Muscle layer of colon (tissue), 2 donors: ENCODE measurements at regions not wholly inside any gene's neighbourhood (a gene's known extent, or its start where the extent isn't known, plus 50 kb on each side); places are given as distances from the start of the nearest gene placed in this dataset.
"Not testable (repeated sequence)": the region's sequence is repeated elsewhere in the genome, so short reads cannot be mapped to it uniquely, and the experiment has no call there.

ENCODE experiments used
- H3K27ac ChIP-seq: one replicate; pipeline ENCODE4 v1.7.0; 2013; ENCODE audit warnings: low read depth, mild to moderate bottlenecking, low read length, moderate library complexity
- H3K27me3 ChIP-seq, 2 donors: one replicate each; pipeline ENCODE4 v1.7.0; 2013; ENCODE audit warnings: low read length in 2 of 2, mild to moderate bottlenecking in 2 of 2; ENCODE audit not compliant: insufficient read depth in 2 of 2, control insufficient read depth in 1 of 2
- H3K36me3 ChIP-seq: one replicate; pipeline ENCODE4 v1.7.0; 2013; ENCODE audit warnings: mild to moderate bottlenecking, low read length; ENCODE audit not compliant: insufficient read depth
- H3K4me1 ChIP-seq: one replicate; pipeline ENCODE4 v1.7.0; 2013; ENCODE audit warnings: mild to moderate bottlenecking, low read length; ENCODE audit not compliant: insufficient read depth
- H3K4me3 ChIP-seq, 2 donors: one replicate each; pipeline ENCODE4 v1.7.0; 2013; ENCODE audit warnings: low read length in 2 of 2, low read depth in 1 of 2, mild to moderate bottlenecking in 1 of 2, moderate library complexity in 1 of 2
- H3K9ac ChIP-seq: one replicate; pipeline ENCODE4 v1.7.0; 2013; ENCODE audit warnings: low read length
- H3K9me3 ChIP-seq: one replicate; pipeline ENCODE4 v1.7.0; 2013; ENCODE audit warnings: mild to moderate bottlenecking, low read length
- donor health status: abdominal sarcoma.
- donor health status: Adenocarcinoma of cecum.

- Histone ChIP-seq H3K9me3 (no peaks in the 10 kb centered on the region), H3K4me1 (no peaks in the 10 kb centered on the region), H3K36me3 (no peaks in the 10 kb centered on the region), H3K9ac (no peak overlapping the region), H3K27ac (no peak overlapping the region), H3K4me3 (no peak overlapping the region), H3K27me3 (no peaks in the 10 kb centered on the region)
Measured at GRCh38 chr6:113686049-113686448, 171.1 kb upstream of the MARCKS start.

GRCh38 chr6:113689620-113690019 is 167.5 kb upstream of the MARCKS start:
- H3K27me3 ChIP-seq, H3K4me1 ChIP-seq, H3K9me3 ChIP-seq, H3K36me3 ChIP-seq, H3K27ac ChIP-seq, H3K4me3 ChIP-seq, H3K9ac ChIP-seq: not testable (repeated sequence)

- Histone ChIP-seq H3K27me3 (no peaks in the 10 kb centered on the region), H3K27ac (no peak overlapping the region), H3K9ac (no peak overlapping the region), H3K4me3 (no peak overlapping the region), H3K4me1 (no peaks in the 10 kb centered on the region), H3K36me3 (no peaks in the 10 kb centered on the region), H3K9me3 (no peaks in the 10 kb centered on the region)
Measured at GRCh38 chr6:113690281-113691259, 166.6 kb upstream of the MARCKS start.

GRCh38 chr6:113691260-113691656 is 165.9 kb upstream of the MARCKS start:
- Histone ChIP-seq H3K36me3 (no peaks in the 10 kb centered on the region), H3K9ac (no peak overlapping the region), H3K9me3 (no peaks in the 10 kb centered on the region), H3K27me3 (no peaks in the 10 kb centered on the region), H3K4me1 (no peaks in the 10 kb centered on the region), H3K4me3 (no peak overlapping the region), H3K27ac (no peak overlapping the region)

GRCh38 chr6:113693851-113694250 is 163.3 kb upstream of the MARCKS start:
- Histone ChIP-seq H3K9ac (no peak overlapping the region), H3K4me1 (no peaks in the 10 kb centered on the region), H3K27ac (no peak overlapping the region), H3K4me3 (no peak overlapping the region), H3K9me3 (no peaks in the 10 kb centered on the region), H3K27me3 (no peaks in the 10 kb centered on the region), H3K36me3 (no peaks in the 10 kb centered on the region)

GRCh38 chr6:113694278-113695077 is 162.7 kb upstream of the MARCKS start:
- Histone ChIP-seq H3K4me3 (no peak overlapping the region), H3K27ac (no peak overlapping the region), H3K4me1 (no peaks in the 10 kb centered on the region), H3K9me3 (no peaks in the 10 kb centered on the region), H3K9ac (no peak overlapping the region), H3K36me3 (no peaks in the 10 kb centered on the region), H3K27me3 (no peaks in the 10 kb centered on the region)

GRCh38 chr6:113695516-113695915 is 161.6 kb upstream of the MARCKS start:
- Histone ChIP-seq H3K9ac (no peak overlapping the region), H3K4me1 (no peaks in the 10 kb centered on the region), H3K27me3 (no peaks in the 10 kb centered on the region), H3K4me3 (no peak overlapping the region), H3K27ac (no peak overlapping the region), H3K36me3 (no peaks in the 10 kb centered on the region), H3K9me3 (no peaks in the 10 kb centered on the region)

GRCh38 chr6:113696960-113697359 is 160.2 kb upstream of the MARCKS start:
- no peak overlapping the region for H3K4me3 ChIP-seq
- H3K9me3 ChIP-seq: no peaks in the 10 kb centered on the region
- no peak overlapping the region for H3K27ac ChIP-seq
- no peaks in the 10 kb centered on the region for H3K27me3 ChIP-seq
- no peak overlapping the region for H3K9ac ChIP-seq
- no peaks in the 10 kb centered on the region for H3K36me3 ChIP-seq
- no peaks in the 10 kb centered on the region for H3K4me1 ChIP-seq

GRCh38 chr6:113697632-113698410 is 159.3 kb upstream of the MARCKS start:
- Histone ChIP-seq H3K4me3 (no peak overlapping the region), H3K4me1 (no peaks in the 10 kb centered on the region), H3K27me3 (no peaks in the 10 kb centered on the region), H3K27ac (no peak overlapping the region), H3K9ac (no peak overlapping the region), H3K9me3 (no peaks in the 10 kb centered on the region), H3K36me3 (no peaks in the 10 kb centered on the region)

GRCh38 chr6:113699239-113699638 is 157.9 kb upstream of the MARCKS start:
- H3K9me3 ChIP-seq: no peaks in the 10 kb centered on the region
- H3K4me3 ChIP-seq: no peak overlapping the region
- H3K4me1 ChIP-seq: no peaks in the 10 kb centered on the region
- H3K27me3 ChIP-seq: no peaks in the 10 kb centered on the region
- H3K36me3 ChIP-seq: no peaks in the 10 kb centered on the region
- no peak overlapping the region for H3K27ac ChIP-seq
- H3K9ac ChIP-seq: no peak overlapping the region
